CD14-positive monocyte (primary cell): ENCODE measurements at regions not wholly inside any gene's neighbourhood (a gene's known extent, or its start where the extent isn't known, plus 50 kb on each side); places are given as distances from the start of the nearest gene placed in this dataset.

ENCODE experiments used
- DNase-seq, 3 donors: peaks; one replicate each; pipeline ENCODE4 v3.0.0-alpha.2; 2011 to 2022
- H2AFZ ChIP-seq: 2 replicates; pipeline ENCODE4 v1.6.0; 2012; ENCODE audit warnings: mild to moderate bottlenecking, low read depth, low read length, inconsistent platforms; ENCODE audit not compliant: insufficient read depth, poor library complexity, severe bottlenecking
- H3K27ac ChIP-seq, 2 donors: 1 replicate in 1 of 2; 2 replicates in 1 of 2; pipeline ENCODE4 v1.5.1; 2012 to 2013; ENCODE audit warnings: low read length in 2 of 2, control low read depth in 1 of 2, inconsistent platforms in 1 of 2, low read depth in 1 of 2, mild to moderate bottlenecking in 1 of 2
- H3K27me3 ChIP-seq, 2 donors: one replicate each; pipeline versions ENCODE4 v1.6.0 to v1.6.1; 2011 to 2013; ENCODE audit warnings: low read length in 2 of 2; ENCODE audit not compliant: control insufficient read depth in 2 of 2, insufficient read depth in 2 of 2
- H3K36me3 ChIP-seq, 2 donors: replicated peaks in 1 of 2; 1 replicate in 1 of 2; 2 replicates in 1 of 2; pipeline versions ENCODE4 v1.5.1 to v1.6.1; 2012 to 2013; ENCODE audit warnings: low read length in 2 of 2, control low read depth in 1 of 2, inconsistent platforms in 1 of 2, mild to moderate bottlenecking in 1 of 2; ENCODE audit not compliant: insufficient read depth in 2 of 2, control insufficient read depth in 1 of 2
- H3K4me1 ChIP-seq, 2 donors: 1 replicate in 1 of 2; 2 replicates in 1 of 2; pipeline versions ENCODE4 v1.5.1 to v1.6.1; 2012 to 2013; ENCODE audit warnings: low read length in 2 of 2, control low read depth in 1 of 2, inconsistent platforms in 1 of 2, mild to moderate bottlenecking in 1 of 2, moderate library complexity in 1 of 2; ENCODE audit not compliant: insufficient read depth in 2 of 2, control insufficient read depth in 1 of 2
- H3K4me2 ChIP-seq: replicated peaks from 2 replicates; pipeline ENCODE3; 2012; ENCODE audit warnings: low read length, moderate library complexity, mild to moderate bottlenecking; ENCODE audit not compliant: poor library complexity, severe bottlenecking; ENCODE audit errors: extremely low read depth
- H3K4me3 ChIP-seq, 3 experiments: fragments of 200-600 bp in 1 of 3; sonication (generic) in 1 of 3; replicated peaks in 1 of 3; 1 replicate in 2 of 3; 2 replicates in 1 of 3; pipeline ENCODE4 v1.5.1; 2011 to 2013; ENCODE audit warnings: low read length in 3 of 3, mild to moderate bottlenecking in 3 of 3, control low read depth in 2 of 3, low read depth in 2 of 3, inconsistent platforms in 1 of 3, moderate library complexity in 1 of 3
- H3K79me2 ChIP-seq: 2 replicates; pipeline ENCODE4 v1.6.0; 2012; ENCODE audit warnings: mild to moderate bottlenecking, control low read depth, inconsistent platforms, low read length, moderate library complexity; ENCODE audit not compliant: insufficient read depth
- H3K9ac ChIP-seq: 2 replicates; pipeline ENCODE4 v1.6.0; 2017; ENCODE audit warnings: low read length, mild to moderate bottlenecking; ENCODE audit not compliant: insufficient read depth, poor library complexity, severe bottlenecking
- H3K9me3 ChIP-seq, 2 donors: replicated peaks in 1 of 2; 1 replicate in 1 of 2; 2 replicates in 1 of 2; pipeline versions ENCODE4 v1.5.1 to v1.6.1; 2012 to 2013; ENCODE audit warnings: low read length in 2 of 2, control low read depth in 1 of 2; ENCODE audit not compliant: control insufficient read depth in 1 of 2, insufficient read depth in 1 of 2
- H4K20me1 ChIP-seq: 2 replicates; pipeline ENCODE4 v1.6.0; 2012; ENCODE audit warnings: mild to moderate bottlenecking, low read length, control low read depth, moderate library complexity; ENCODE audit not compliant: insufficient read depth
- H3K27ac Mint-ChIP-seq, 7 donors: one replicate each; pipeline ENCODE4 v1.8.0; 2020; ENCODE audit warnings: mild to moderate bottlenecking in 7 of 7, mixed read lengths in 7 of 7, moderate library complexity in 6 of 7, inconsistent platforms in 2 of 7
- H3K27me3 Mint-ChIP-seq, 3 donors: one replicate each; pipeline ENCODE4 v1.8.0; 2021 to 2022; ENCODE audit warnings: low read depth in 3 of 3, mild to moderate bottlenecking in 3 of 3, mixed read lengths in 3 of 3, moderate library complexity in 3 of 3, inconsistent platforms in 1 of 3
- H3K36me3 Mint-ChIP-seq, 2 donors: one replicate each; pipeline ENCODE4 v1.8.0; 2020; ENCODE audit warnings: mixed read lengths in 2 of 2, inconsistent platforms in 1 of 2, mild to moderate bottlenecking in 1 of 2
- H3K4me1 Mint-ChIP-seq: one replicate; pipeline ENCODE4 v1.8.0; 2020; ENCODE audit warnings: mild to moderate bottlenecking, mixed read lengths
- H3K4me3 Mint-ChIP-seq, 2 donors: one replicate each; pipeline ENCODE4 v1.8.0; 2020; ENCODE audit warnings: mild to moderate bottlenecking in 2 of 2, mixed read lengths in 2 of 2, moderate library complexity in 1 of 2
- H3K9me3 Mint-ChIP-seq, 7 donors: one replicate each; pipeline ENCODE4 v1.8.0; 2020 to 2022; ENCODE audit warnings: mixed read lengths in 7 of 7, mild to moderate bottlenecking in 6 of 7, moderate library complexity in 6 of 7, inconsistent platforms in 2 of 7
- WGBS: methylation state at CpG from one replicate; pipeline ENCODE4 v1.1.5; 2013; ENCODE audit warnings: missing lambda C conversion rate; ENCODE audit not compliant: insufficient coverage; 5-methylcytosine and 5-hydroxymethylcytosine counted together
- intact Hi-C, 2 donors: fragments of 100-400 bp; cut with micrococcal nuclease; formaldehyde crosslinking; loops; one replicate each; pipeline versions ENCODE4 v1.15.0 to v1.15.1; 2023
- TF ChIP-seq, protein P1 (sequence below): fragments of 200-600 bp; IDR thresholded peaks from one replicate; pipeline ENCODE4 v1.8.0; 2022; ENCODE audit warnings: antibody characterized with exemption, mild to moderate bottlenecking

- H3K9me3 ChIP-seq = no peaks in the 10 kb centered on the region
- no peaks in the 10 kb centered on the region for H3K36me3 Mint-ChIP-seq
- no peak overlapping the region for H3K27ac ChIP-seq
- no peaks in the 10 kb centered on the region for H3K79me2 ChIP-seq
- H3K4me3 Mint-ChIP-seq = no peak overlapping the region
- no peaks in the 10 kb centered on the region for H3K36me3 ChIP-seq
- no peaks in the 10 kb centered on the region for H3K27me3 ChIP-seq
- TF ChIP-seq, protein P1, sequence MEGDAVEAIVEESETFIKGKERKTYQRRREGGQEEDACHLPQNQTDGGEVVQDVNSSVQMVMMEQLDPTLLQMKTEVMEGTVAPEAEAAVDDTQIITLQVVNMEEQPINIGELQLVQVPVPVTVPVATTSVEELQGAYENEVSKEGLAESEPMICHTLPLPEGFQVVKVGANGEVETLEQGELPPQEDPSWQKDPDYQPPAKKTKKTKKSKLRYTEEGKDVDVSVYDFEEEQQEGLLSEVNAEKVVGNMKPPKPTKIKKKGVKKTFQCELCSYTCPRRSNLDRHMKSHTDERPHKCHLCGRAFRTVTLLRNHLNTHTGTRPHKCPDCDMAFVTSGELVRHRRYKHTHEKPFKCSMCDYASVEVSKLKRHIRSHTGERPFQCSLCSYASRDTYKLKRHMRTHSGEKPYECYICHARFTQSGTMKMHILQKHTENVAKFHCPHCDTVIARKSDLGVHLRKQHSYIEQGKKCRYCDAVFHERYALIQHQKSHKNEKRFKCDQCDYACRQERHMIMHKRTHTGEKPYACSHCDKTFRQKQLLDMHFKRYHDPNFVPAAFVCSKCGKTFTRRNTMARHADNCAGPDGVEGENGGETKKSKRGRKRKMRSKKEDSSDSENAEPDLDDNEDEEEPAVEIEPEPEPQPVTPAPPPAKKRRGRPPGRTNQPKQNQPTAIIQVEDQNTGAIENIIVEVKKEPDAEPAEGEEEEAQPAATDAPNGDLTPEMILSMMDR = no peak
- H3K9me3 Mint-ChIP-seq = peaks cover 0 to 13% (median 5%) of the 10 kb centered on the region in 7 donors
- no peaks in the 10 kb centered on the region for H4K20me1 ChIP-seq
- no peaks in the 10 kb centered on the region for H3K4me1 ChIP-seq
- H3K4me2 ChIP-seq = no peak overlapping the region
- H3K9ac ChIP-seq = no peak overlapping the region
- no peaks in the 10 kb centered on the region for H3K27me3 Mint-ChIP-seq
- H3K4me3 ChIP-seq = no peak overlapping the region
- H3K4me1 Mint-ChIP-seq = no peaks in the 10 kb centered on the region
- no peak overlapping the region for H2AFZ ChIP-seq
- intact Hi-C loops = no loop called here
- DNase-seq = no peak
- H3K27ac Mint-ChIP-seq = no peak overlapping the region
- 67% methylated on average over 1 of the region's 11 CpGs for WGBS
These were observed 68.7 kb upstream of the MYOCD start for GRCh38 chr17:12596961-12597360.

DNA sequence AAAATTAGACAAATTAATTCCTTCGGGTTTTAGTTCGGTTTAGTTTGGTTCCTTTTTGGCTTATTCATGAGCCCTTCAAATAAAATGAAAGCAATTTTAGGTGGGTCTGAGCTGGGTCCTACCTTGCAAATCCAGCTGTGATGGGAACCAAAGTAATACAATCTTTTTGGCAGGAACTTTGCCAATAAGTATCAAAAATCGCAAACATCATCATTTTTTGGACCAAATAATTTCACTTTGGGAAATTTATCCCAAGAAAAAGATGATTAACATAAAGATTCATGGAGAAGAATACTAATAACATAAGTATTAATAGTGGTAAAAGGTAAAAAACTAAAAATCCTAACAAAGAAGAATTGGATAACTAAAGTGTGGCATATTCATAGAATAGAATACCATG is 67.8 kb upstream of the MYOCD start:
- Mint-ChIP-seq H3K27me3 (no peaks in the 10 kb centered on the region), H3K36me3 (no peaks in the 10 kb centered on the region), H3K27ac (no peak overlapping the region), H3K4me1 (no peaks in the 10 kb centered on the region), H3K9me3 (peaks cover 0 to 13% (median 5%) of the 10 kb centered on the region in 7 donors), H3K4me3 (no peak overlapping the region)
- Histone ChIP-seq H3K9me3 (no peaks in the 10 kb centered on the region), H2AFZ (no peak overlapping the region), H3K27ac (no peak overlapping the region), H3K79me2 (no peaks in the 10 kb centered on the region), H3K9ac (no peak overlapping the region), H3K36me3 (no peaks in the 10 kb centered on the region), H3K4me3 (no peak overlapping the region), H3K4me1 (no peaks in the 10 kb centered on the region), H3K4me2 (no peak overlapping the region), H3K27me3 (no peaks in the 10 kb centered on the region), H4K20me1 (no peaks in the 10 kb centered on the region)
- intact Hi-C loops = no loop called here
- DNase-seq = no peak
- TF ChIP-seq, protein P1 = no peak
- no CpG with 5 or more reads among the region's 3 CpGs for WGBS
